ENCODE measurements at regions not wholly inside any gene's neighbourhood (a gene's known extent, or its start where the extent isn't known, plus 50 kb on each side); places are given as distances from the start of the nearest gene placed in this dataset.
A peak's percentile ranks its signal among the peaks of the same experiment; 100 is the strongest.

GRCh38 chr13:50671497-50671850, 172.0 kb downstream of the DLEU7 start:
- intact Hi-C loops (cut with DNase I) = no loop called here
- WGBS, 2 donors = 94 to 96% methylated on average over 3 of the region's 3 CpGs

DNA sequence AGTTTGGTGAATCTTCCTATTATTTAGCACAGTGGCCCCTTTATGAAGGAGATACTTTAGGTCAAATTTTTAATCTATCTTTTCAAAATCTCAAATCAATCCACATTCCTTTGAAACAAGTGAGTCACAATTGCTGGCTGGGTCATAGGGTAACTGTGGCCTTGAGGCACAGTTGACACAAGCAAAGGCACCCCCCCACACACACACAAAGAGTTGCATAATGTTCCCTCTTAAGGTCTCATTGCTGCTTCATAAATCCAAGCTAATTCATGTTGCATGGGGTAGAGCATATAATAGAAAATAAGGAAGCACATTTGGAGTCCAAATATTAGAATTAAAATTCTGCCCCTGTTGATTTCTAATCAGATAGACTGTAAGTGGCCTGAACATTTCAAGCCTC, 171.5 kb downstream of the DLEU7 start:
- ATAC-seq = peak; percentile 90
- intact Hi-C loops (cut with DNase I) = no loop called here
- Histone ChIP-seq H3K4me3 (no peak overlapping the region), H3K27ac (peak overlapping the region in 1 of 4 donors; percentile 14), H3K27me3 (no peaks in the 10 kb centered on the region), H3K9me3 (no peaks in the 10 kb centered on the region), H3K4me1 (peaks cover 24% of the 10 kb centered on the region), H3K36me3 (replicated peaks in 1 of 2; ENCODE audit: insufficient read depth in 1 of 2, low read depth in 2 of 2) (no peaks in the 10 kb centered on the region)
- DNase-seq = peak; percentile 56 to 76 (median 66)
- TF ChIP-seq POLR2A (IDR thresholded peaks at IDR 0.05) = no peak

More at GRCh38 chr13:50671497-50671850, 172.0 kb downstream of the DLEU7 start:
- Histone ChIP-seq H3K27me3 (no peaks in the 10 kb centered on the region), H3K4me1 (peaks cover 18% of the 10 kb centered on the region), H3K27ac (peak overlapping the region in 1 of 4 donors; percentile 14), H3K36me3 (replicated peaks in 1 of 2; ENCODE audit: insufficient read depth in 1 of 2, low read depth in 2 of 2) (no peaks in the 10 kb centered on the region), H3K9me3 (no peaks in the 10 kb centered on the region), H3K4me3 (no peak overlapping the region)
- no peak for DNase-seq
- TF ChIP-seq, protein P1, sequence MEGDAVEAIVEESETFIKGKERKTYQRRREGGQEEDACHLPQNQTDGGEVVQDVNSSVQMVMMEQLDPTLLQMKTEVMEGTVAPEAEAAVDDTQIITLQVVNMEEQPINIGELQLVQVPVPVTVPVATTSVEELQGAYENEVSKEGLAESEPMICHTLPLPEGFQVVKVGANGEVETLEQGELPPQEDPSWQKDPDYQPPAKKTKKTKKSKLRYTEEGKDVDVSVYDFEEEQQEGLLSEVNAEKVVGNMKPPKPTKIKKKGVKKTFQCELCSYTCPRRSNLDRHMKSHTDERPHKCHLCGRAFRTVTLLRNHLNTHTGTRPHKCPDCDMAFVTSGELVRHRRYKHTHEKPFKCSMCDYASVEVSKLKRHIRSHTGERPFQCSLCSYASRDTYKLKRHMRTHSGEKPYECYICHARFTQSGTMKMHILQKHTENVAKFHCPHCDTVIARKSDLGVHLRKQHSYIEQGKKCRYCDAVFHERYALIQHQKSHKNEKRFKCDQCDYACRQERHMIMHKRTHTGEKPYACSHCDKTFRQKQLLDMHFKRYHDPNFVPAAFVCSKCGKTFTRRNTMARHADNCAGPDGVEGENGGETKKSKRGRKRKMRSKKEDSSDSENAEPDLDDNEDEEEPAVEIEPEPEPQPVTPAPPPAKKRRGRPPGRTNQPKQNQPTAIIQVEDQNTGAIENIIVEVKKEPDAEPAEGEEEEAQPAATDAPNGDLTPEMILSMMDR (IDR thresholded peaks at IDR 0.05) = no peak
- TF ChIP-seq POLR2A (IDR thresholded peaks at IDR 0.05) = no peak
- ATAC-seq = no peak

DNA sequence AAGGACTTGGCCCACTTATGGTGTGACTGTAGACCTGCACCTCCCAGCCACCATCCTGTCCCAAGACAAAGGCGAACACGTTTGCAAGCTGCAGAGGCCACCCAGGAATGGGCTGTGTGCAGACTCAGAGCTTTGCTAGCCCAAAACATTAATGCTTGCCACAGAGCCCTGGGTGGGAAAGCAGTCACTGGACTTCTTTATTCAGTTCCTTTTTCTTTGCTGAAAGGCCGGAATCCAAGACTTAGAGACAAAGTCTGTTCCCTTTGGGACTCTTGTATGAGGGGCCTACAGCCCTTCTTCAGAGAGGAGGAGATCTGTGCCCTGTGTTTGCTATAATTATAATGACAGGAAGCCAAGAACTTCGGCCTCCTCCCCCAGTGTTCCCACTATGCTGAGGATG, 167.8 kb downstream of the DLEU7 start:
- H3K27me3 ChIP-seq = no peaks in the 10 kb centered on the region
- ATAC-seq (no peak), DNase-seq (no peak)
- H3K36me3 ChIP-seq (replicated peaks in 1 of 2; ENCODE audit: insufficient read depth in 1 of 2, low read depth in 2 of 2) = no peaks in the 10 kb centered on the region
- TF ChIP-seq, protein P1 (IDR thresholded peaks at IDR 0.05) = no peak
- no peak for TF ChIP-seq POLR2A (IDR thresholded peaks at IDR 0.05)
- H3K4me3 ChIP-seq = no peak overlapping the region
- intact Hi-C loops (cut with DNase I) = no loop called here
- no peak overlapping the region for H3K27ac ChIP-seq
- WGBS, 2 donors = 71 to 76% methylated on average over 4 of the region's 4 CpGs
- H3K4me1 ChIP-seq = peaks cover 28% of the 10 kb centered on the region
- no peaks in the 10 kb centered on the region for H3K9me3 ChIP-seq

DNA sequence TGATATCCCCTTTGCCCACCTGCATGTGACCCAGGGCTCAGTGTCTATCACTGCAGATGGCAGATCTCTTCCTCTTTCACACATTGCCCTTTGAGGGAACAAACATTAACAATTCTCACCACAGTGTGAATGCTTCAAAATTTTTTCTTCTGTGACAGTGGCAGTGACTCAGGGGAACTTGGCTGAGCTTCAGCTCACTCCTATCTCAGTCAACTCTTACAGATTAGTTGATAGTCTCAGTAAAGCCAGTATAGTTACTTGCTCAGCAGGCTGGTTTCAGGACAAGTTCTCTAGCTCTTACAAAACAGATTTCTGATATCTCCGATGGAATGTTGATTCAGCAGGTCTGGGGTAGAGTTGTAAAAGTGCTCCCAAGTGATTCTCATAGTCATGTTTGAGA, 166.9 kb downstream of the DLEU7 start:
- no peaks in the 10 kb centered on the region for H3K9me3 ChIP-seq

DNA sequence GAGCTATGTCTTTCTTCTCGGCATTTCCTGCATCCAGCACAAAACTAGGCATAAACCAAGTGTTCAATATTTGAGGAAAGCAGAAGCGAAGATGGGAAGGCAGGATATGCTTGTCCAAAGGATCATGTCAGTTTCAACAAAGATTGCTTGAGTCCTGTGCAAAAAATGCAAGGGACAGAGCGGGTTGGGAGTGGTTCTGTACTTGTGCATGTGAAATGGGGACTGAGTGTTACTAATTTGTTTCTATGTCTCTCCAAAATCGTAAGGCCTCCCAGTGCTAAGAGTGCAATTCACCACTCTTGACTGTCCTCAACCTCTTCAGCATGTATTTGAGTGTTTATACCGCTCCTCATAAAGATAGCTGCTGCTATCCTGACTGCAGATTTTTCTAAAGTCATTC, 166.2 kb downstream of the DLEU7 start:
- Histone ChIP-seq H3K4me3 (no peak overlapping the region), H3K27me3 (no peaks in the 10 kb centered on the region), H3K4me1 (peaks cover 21% of the 10 kb centered on the region), H3K27ac (peak overlapping the region in 1 of 4 donors; percentile 37), H3K9me3 (no peaks in the 10 kb centered on the region), H3K36me3 (replicated peaks in 1 of 2; ENCODE audit: insufficient read depth in 1 of 2, low read depth in 2 of 2) (no peaks in the 10 kb centered on the region)
- intact Hi-C loops (cut with DNase I) = no loop called here
- no peak for TF ChIP-seq POLR2A (IDR thresholded peaks at IDR 0.05)
- TF ChIP-seq, protein P1 (IDR thresholded peaks at IDR 0.05) = no peak
- ATAC-seq (no peak), DNase-seq (no peak)
- 84 to 88% methylated on average over 5 of the region's 5 CpGs for WGBS, 2 donors

More for the DNA sequence above, 166.9 kb downstream of the DLEU7 start:
- DNase-seq (peak in 1 of 4 donors; percentile 25), ATAC-seq (peak; percentile 36)
- Histone ChIP-seq H3K4me1 (peaks cover 27% of the 10 kb centered on the region), H3K36me3 (replicated peaks in 1 of 2; ENCODE audit: insufficient read depth in 1 of 2, low read depth in 2 of 2) (no peaks in the 10 kb centered on the region), H3K4me3 (no peak overlapping the region), H3K27me3 (no peaks in the 10 kb centered on the region), H3K27ac (peak overlapping the region in 1 of 4 donors; percentile 37)
- no peak for TF ChIP-seq POLR2A (IDR thresholded peaks at IDR 0.05)
- TF ChIP-seq, protein P1 (IDR thresholded peaks at IDR 0.05) = no peak
- intact Hi-C loops (cut with DNase I) = no loop called here
- WGBS, 2 donors = 7 to 20% methylated on average over 1 of the region's 1 CpG

Data from body of pancreas (tissue), 4 donors.